SU-DHL-6 (cell line): ENCODE measurements at regions not wholly inside any gene's neighbourhood (a gene's known extent, or its start where the extent isn't known, plus 50 kb on each side); places are given as distances from the start of the nearest gene placed in this dataset.

Experiments used
- CTCF ChIP-seq: fragments of 200-600 bp; sonication (generic); IDR thresholded peaks from one replicate; pipeline ENCODE4 v1.5.1; 2017; ENCODE audit warnings: antibody characterized with exemption, mild to moderate bottlenecking, low read length, moderate library complexity; ENCODE audit not compliant: insufficient read depth, poor library complexity, severe bottlenecking
- EZH2phosphoT487 ChIP-seq: fragments of 200-600 bp; sonication (generic), shearing (Covaris generic); conservative IDR thresholded peaks from 2 replicates; pipeline ENCODE4 v1.6.1; 2018; ENCODE audit warnings: mild to moderate bottlenecking, antibody characterized with exemption, low read length, moderate library complexity, mixed read lengths

- TF ChIP-seq CTCF (no peak), EZH2phosphoT487 (no peak)
Measured at GRCh38 chr4:137961051-137961438, 281.1 kb downstream of the SLC7A11 start.
